BJ (cell line): ENCODE measurements at regions not wholly inside any gene's neighbourhood (a gene's known extent, or its start where the extent isn't known, plus 50 kb on each side); places are given as distances from the start of the nearest gene placed in this dataset.

Experiments
- CTCF ChIA-PET: fragments of 350-600 bp; formaldehyde crosslinking; extraction: SDS; loops from one replicate; lab custom pipeline; 2021; ENCODE audit warnings: antibody characterized with exemption, inconsistent platforms; lab: Yijun Ruan, JAX
- POLR2A ChIA-PET: fragments of 300-600 bp; sonication (Branson Sonifier 250); formaldehyde crosslinking; extraction: SDS; loops from one replicate; lab custom pipeline; 2021; ENCODE audit warnings: antibody characterized with exemption; lab: Charles Lee
- DNase-seq: peaks from one replicate; pipeline ENCODE4 v3.0.0-alpha.2; 2011; ENCODE audit warnings: low read depth
- H3K27me3 ChIP-seq: 2 replicates; pipeline ENCODE4 v1.6.0; 2011; ENCODE audit warnings: low read length; ENCODE audit not compliant: control insufficient read depth, insufficient read depth
- H3K36me3 ChIP-seq: 2 replicates; pipeline ENCODE4 v1.5.1; 2011; ENCODE audit warnings: low read length; ENCODE audit not compliant: control insufficient read depth, insufficient read depth
- H3K4me3 ChIP-seq: 2 replicates; pipeline ENCODE4 v1.5.1; 2011; ENCODE audit warnings: low read depth, mild to moderate bottlenecking, control low read depth, low read length
- CTCF ChIP-seq: IDR thresholded peaks from 2 replicates; pipeline ENCODE4 v1.5.1; 2011; ENCODE audit warnings: low read depth, mild to moderate bottlenecking, control low read depth, inconsistent platforms, low read length, moderate library complexity; ENCODE audit not compliant: insufficient read depth

- no peak for DNase-seq
- ChIA-PET CTCF (interaction anchor here (0.6 to 2.2 kb wide), 3 partner anchors 146 to 1066 kb away, joined by 3 to 6 read pairs (median 3); no protein-coding TSS in a partner anchor), POLR2A (no interaction called here)
- Histone ChIP-seq H3K27me3 (peaks cover 23% of the 10 kb centered on the region), H3K4me3 (no peak overlapping the region), H3K36me3 (no peaks in the 10 kb centered on the region)
- TF ChIP-seq CTCF = no peak
Measured at GRCh38 chr16:86122681-86123342, 223.8 kb downstream of the IRF8 start.

GRCh38 chr16:86124321-86124720 is 225.4 kb downstream of the IRF8 start:
- Histone ChIP-seq H3K36me3 (no peaks in the 10 kb centered on the region), H3K4me3 (no peak overlapping the region), H3K27me3 (peaks cover 22% of the 10 kb centered on the region)
- DNase-seq = no peak
- TF ChIP-seq CTCF = no peak
- POLR2A ChIA-PET = no interaction called here
- CTCF ChIA-PET = interaction anchor here (2.2 kb wide), 1 partner anchor 396 kb away, joined by 6 read pairs; no protein-coding TSS in a partner anchor

- no peak for TF ChIP-seq CTCF
- POLR2A ChIA-PET = no interaction called here
- no peak overlapping the region for H3K4me3 ChIP-seq
- no peaks in the 10 kb centered on the region for H3K36me3 ChIP-seq
- peaks cover 22% of the 10 kb centered on the region for H3K27me3 ChIP-seq
- no peak for DNase-seq
- CTCF ChIA-PET = no interaction called here
Measured at GRCh38 chr16:86126891-86127290, 227.9 kb downstream of the IRF8 start.

GRCh38 chr16:86127366-86127765 is 228.4 kb downstream of the IRF8 start:
- no peak for TF ChIP-seq CTCF
- Histone ChIP-seq H3K36me3 (no peaks in the 10 kb centered on the region), H3K4me3 (no peak overlapping the region), H3K27me3 (peaks cover 20% of the 10 kb centered on the region)
- CTCF ChIA-PET = no interaction called here
- POLR2A ChIA-PET = no interaction called here
- no peak for DNase-seq

GRCh38 chr16:86128246-86128645 is 229.3 kb downstream of the IRF8 start:
- POLR2A ChIA-PET = no interaction called here

More at GRCh38 chr16:86128246-86128645, 229.3 kb downstream of the IRF8 start:
- Histone ChIP-seq H3K27me3 (peaks cover 20% of the 10 kb centered on the region), H3K4me3 (no peak overlapping the region), H3K36me3 (no peaks in the 10 kb centered on the region)
- CTCF ChIA-PET = no interaction called here
- TF ChIP-seq CTCF = no peak
- DNase-seq = no peak
